Urothelium cell line (cell line): ENCODE measurements at regions not wholly inside any gene's neighbourhood (a gene's known extent, or its start where the extent isn't known, plus 50 kb on each side); places are given as distances from the start of the nearest gene placed in this dataset.

ENCODE experiments used
- DNase-seq: peaks from one replicate; pipeline ENCODE4 v3.0.0; 2011; ENCODE audit warnings: low spot score, mixed read lengths
- FAIRE-seq: peaks from 2 replicates; lab custom pipeline; 2011; peaks lifted over from hg19 to GRCh38; lab: Jason Lieb, UNC

DNA sequence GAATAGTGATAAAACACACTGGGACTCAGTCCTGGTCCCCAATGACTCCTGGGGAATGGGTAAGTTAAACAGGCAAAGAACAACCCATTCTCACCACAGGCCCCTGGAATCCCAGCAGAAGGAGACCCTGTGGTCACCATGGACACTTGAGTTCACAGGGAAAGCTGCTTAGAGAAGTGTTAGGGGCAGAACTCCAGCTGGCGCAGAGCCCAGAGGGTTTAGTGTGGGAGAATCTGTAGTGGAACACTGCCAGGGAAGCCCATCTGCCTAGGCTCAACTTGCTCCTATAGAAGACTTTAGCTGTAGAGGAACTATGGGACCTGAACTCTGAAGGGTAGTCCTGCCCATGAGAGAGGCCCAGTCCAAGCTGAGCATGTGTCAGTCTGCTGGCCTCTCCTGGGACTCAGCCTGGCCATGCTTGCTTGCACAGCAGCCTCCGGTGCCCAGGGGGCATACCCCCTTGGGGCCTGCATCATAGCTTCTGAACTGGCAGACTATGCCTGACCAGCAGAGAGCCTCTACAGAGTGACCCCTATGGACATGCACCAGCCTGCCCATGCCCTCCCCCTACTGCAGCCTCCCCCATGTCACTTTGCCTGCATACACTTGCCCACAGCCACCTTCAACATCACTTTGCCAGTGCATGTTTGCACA, 343.5 kb downstream of the IDS start:
- FAIRE-seq = no peak
- DNase-seq = no peak

DNA sequence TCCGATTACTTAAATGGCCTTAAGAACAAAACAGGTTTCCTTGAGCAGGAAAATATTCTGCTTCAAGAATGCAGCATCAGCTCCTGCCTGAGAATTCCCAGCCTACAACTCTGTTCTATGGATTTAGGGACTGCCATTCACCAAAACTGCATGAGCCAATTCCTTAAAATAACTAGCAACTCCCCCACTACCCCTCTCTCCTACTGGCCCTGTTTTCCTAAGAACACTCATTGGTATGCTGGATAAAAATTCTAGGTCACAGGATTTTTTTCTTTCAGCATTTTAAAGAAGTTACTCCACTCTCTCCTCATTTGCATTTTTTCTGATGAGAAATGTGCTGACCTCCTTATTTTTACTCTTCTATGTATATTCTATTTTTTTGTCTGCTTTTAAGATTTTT, 347.1 kb downstream of the IDS start:
- DNase-seq (no peak), FAIRE-seq (no peak)

DNA sequence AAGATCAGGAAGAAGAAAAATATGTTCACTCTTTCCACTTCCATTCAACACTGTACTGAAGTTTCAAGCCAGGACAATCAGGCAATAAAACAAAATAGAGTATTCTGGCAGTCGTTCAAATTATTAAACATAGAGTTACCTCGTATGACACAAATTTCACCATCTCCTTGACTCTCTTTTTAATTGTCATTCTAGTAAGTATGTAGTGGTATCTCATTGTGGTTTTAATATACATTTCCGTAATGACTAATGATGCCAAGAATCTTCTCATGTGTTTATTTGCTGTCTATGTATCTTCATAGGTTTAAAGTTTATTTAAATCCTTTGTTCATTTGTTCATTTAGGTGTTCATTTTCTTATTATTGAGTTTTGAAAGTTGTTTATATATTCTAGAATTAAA, 352.2 kb downstream of the IDS start:
- DNase-seq (no peak), FAIRE-seq (no peak)

DNA sequence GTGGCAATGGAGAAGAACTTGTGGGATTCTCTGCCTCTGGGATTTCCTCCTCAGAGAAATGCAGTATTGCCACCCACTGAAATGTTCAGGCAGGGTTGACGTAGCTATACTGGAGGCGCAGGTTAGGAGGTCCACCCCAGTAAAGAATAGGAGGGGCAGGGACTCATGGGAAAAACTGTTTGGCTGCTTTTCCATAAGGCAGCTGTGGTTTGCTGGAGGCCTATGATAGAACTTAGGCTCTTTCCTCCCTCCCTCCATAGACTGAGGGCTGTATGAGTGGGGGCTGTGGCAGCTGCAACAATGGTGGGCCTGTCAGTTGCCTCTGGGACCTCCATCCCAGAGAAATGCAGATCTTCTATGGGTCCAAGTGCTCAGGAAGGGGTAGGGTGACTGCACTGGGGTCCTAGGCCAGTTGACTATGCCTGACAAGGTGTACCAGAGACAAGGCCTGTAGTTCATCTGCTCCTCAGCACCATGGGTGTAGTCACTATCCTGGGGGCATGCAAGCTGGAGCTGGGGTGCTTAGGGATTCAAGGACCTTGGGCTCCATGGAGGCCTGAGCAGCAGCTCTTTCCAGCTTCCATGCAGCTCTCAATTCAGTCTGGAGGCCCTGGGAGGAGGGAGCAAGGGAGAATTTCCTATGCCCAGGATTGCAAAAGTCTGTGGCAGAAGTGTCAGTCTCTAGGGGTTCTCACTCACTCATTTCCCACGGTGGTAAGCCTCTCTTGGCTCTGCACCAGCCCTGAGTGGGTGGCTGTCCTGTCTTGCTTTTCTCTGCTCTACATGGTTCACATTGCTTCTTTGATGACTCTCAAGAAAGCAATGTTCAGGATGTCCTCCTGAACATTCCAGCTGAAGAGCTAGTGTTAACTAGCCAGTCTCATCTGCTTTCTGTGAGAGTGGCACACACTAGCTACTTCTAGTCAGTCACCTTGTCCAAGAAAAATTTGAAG, 353.0 kb downstream of the IDS start:
- DNase-seq (peak; percentile 19), FAIRE-seq (no peak)

DNA sequence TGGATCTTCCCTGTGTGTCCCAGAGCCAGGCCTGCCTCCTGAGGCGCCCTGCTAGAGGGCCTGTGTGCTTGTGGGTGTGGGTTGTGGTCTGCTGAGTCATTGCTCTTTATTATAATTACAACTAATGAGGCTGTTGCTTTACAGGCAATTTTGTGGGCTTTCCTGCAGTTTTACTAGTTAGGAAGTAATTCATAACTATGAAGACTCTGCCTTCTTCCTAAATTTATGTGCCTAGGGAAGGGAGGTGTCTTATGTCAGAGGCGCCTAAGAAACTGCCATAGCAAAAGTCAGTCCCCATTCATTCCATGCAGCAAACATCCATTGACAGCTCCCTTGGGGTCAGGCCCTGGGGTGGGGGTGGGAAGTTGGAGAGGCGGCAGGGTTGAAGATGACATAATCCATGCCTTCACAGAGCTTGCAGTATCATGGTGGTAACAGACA, 359.2 kb downstream of the IDS start:
- no peak for FAIRE-seq
- peak; percentile 2 for DNase-seq

DNA sequence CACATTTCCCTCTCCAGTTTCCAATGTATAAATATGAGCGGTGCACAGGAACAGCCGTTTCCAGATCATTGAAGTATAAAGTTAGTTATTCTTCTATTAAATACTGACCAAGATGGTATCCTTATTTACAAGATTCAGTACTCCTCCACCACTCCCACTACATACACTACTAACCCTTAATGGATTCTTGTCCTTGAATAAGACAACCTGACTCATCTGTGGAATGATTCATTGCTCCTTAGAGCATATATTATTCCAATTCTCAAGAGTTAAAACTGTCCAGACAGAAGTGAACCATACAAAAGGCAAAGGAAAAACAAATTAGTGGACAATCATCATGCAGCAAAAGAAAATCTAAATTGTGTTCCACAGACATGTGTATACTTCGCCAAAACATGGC, 373.3 kb downstream of the IDS start:
- FAIRE-seq = no peak

DNA sequence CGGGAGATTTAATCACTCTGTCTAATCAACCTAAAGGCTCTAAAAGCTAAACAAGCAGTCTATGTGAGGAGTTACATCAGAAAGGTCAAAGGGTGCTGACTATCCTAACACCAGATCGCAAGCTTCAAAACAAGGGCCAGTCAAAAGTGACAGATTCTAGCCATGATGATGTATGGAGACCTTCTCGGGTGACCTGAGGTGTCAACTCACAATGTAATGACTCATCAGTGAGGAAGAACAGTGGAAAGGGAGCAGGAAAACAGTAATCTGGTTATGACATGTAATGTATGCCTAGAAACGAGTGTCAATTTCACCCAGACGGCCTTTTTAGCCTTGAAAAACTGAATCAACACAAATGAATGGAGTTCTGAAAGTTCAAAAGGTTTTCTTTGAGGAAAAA, 375.3 kb downstream of the IDS start:
- DNase-seq (peak; percentile 1), FAIRE-seq (no peak)

More for the DNA sequence above, 373.3 kb downstream of the IDS start:
- DNase-seq = no peak

DNA sequence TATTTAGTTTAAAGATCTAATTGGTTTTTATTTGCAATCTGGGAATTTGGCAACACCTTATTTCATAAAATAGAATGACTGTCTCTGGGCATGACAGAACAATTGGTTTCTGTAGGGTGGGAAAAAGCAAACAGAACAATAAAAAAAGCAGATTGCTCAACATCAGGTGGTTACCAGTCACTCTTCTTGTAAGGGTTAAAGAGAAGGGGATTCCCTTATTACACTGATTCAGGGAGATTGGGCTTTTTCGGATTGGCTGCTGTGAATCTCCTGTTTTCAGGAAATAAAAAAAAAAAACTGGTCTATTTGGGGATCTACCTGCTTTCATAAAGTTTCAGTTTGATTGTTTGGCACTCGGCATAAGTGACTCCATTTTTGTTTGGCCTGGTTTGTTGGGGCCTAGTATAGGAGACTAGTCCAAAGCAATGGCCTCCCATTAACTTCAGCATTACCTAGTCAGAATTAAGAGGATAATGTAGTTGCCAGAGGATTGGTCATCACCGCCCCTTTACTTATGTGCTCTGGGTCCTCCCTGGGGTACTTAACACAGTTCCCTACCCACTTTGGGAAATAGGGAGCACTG, 380.5 kb downstream of the IDS start:
- FAIRE-seq (no peak), DNase-seq (no peak)

DNA sequence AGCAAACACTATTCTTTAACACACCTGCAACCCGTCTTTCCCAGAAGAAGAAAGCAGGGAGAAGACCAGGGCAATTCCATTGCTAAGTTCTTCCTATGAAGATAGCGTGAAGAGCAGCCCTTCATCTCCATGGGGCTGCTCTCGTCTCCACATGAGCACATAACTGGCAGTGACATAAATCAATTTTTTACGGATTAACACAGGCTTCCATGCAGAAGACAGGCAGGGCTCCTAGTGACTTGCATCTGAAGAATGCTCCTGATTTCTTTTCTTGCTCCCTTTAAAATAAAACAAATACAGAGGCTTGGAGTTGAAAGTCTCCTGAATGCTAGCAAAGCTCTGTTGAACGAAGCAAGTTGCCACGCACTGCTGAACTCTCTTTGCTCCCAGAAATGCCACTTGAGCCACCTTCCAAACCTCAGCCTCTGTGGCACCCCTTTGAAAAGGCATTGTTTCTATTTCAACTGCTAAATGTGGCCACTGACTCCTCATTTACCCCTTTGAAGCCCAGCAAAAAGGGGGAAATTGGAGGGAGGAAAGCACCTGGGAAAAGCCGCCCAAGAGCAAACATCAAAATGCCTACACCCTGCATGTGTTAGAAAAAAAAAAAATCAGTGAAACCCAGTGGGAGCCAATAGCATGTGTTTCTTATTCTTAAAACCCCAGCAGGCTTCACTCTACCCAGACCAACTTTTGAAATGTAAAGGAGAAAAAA, 383.7 kb downstream of the IDS start:
- FAIRE-seq (no peak), DNase-seq (no peak)

DNA sequence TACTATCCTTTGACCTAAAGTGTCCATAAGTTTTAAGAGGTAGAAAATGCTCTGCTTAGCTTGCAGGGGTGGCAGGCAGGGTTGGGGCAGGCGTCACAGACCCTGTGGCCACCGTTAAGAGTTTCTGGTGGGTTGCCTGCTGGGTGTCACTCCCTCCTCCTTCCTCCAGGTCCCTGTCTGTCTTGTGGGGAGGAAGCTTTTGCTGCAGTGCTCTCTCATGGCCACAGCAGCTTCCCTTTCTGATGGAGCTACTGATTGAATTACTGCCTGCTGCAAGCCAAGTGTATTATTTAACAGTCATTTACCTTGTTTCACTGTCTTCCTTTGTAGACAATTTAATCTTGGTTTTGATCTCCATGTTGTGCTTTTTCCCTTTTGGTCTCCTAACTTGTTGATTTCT, 384.6 kb downstream of the IDS start:
- DNase-seq (no peak), FAIRE-seq (no peak)

DNA sequence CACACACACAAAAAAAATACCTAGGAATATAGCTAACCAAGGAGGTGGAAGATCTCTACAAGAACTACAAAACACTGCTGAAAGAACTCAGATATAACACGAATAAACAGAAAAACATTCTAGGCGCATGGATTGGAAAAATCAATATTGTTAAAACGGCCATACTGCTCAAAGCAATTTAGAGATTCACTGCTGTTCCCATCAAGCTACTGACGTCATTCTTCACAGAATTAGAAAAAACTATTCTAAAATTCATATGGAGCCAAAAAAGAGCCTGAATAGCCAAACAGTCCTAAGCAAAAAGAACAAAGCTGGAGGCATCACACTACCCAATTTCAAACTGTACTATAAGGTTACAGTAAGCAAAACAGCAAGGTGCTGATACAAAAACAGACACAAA, 390.2 kb downstream of the IDS start:
- FAIRE-seq (no peak), DNase-seq (no peak)

DNA sequence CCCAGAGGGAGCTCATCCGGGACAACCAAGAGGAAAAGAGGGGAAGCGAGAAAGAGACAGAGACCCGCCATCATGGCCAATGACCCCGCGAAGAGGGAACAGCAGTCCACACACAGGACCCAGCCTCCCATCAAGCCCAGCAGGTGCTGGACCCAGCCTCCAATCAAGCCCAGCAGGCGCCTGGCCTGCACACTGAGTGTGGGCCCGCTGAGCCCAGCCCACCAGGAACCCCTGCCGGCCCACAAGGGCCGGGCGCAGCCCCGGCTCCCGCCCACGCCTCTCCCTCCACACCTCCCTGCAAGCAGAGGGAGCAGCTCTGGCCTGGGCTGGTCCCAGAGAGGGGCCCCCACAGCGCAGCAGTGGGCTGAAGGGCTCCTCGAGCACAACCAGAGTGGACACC, 391.1 kb downstream of the IDS start:
- no peak for FAIRE-seq
- no peak for DNase-seq

DNA sequence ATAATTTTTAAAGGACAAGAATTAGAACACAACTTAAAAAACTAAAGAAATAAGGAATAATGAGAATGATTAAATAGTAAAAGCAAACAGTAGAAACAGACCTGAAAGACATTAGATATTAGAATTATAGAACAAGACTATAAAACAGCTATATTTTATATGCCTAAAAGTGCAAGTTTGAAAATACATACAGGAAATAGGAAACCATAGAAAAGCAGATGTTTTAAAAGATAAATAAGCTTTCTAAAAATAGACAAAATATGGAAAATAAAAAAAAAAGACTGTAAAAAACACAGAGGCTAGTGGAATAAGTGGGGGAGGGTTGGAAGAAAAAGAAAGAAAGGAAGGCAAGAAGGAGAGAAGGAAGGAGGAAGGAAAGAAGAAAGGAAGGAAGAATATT, 407.3 kb downstream of the IDS start:
- FAIRE-seq = no peak

DNA sequence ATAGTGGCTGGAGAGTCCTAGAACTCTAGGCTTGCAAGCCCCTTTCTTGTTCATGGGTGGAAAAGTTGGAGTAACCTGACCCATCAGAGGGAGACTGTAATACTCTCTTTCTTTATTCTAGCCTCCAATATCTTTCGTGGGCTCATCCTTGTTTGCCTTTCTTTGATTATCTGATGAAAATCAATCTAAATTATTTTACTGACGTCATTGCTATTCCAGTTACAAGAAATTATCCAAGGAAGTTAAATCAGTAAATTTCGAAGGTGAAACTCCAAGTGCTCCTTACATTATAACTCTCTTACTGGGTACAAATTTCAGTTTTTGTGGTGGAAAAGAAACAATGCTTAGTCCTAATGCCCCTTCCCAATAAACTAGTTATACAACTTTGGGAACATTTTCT, 412.9 kb downstream of the IDS start:
- FAIRE-seq = no peak
- DNase-seq = no peak

More for the DNA sequence above, 407.3 kb downstream of the IDS start:
- no peak for DNase-seq

DNA sequence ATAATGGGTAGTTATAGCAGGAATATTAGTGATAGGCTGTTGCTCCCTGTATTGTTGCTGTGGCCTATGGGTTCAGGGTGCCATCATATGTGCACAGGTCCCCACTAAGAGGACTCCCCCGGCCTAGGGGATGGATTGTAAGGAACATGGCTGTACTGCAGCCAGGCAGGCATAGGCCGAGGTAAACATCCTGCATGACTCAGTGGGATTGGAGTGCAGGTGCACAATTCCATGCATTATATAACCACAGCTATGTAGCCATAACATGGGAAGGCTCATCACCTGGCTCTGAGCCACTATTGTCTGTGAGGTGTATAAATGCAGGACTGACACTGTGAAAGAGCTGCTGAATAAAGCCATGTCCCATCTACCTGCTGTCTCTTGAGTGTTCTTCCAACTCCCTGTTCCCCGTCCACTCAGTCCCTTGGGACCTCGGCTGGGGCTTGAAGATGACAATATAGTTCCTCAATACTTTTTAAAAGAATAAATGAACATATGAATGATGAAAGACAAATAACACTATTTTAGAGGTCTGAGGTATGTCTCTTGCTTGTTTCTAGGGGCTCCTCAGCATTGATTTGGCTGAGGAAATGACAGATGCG, 425.2 kb downstream of the IDS start:
- FAIRE-seq (no peak), DNase-seq (no peak)

DNA sequence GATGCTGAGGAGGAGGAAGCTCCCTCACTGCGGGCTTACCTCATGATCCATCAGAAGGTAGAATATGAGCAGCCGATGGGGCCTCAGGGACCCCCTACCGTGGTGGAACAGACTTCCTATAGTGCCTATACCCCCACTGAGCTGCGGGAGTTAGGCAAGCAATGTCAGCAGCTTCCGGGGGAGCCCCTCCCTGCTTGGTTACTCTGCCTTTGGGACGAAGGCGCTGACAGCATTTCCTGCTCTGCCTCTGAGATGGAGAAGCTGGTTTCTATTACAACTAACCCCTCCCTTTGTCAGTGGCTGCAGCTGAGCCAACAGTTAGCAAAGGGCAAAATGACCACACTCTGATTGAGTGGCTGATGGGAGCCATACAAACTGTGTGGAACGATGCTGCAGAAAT, 430.7 kb downstream of the IDS start:
- DNase-seq (peak; percentile 13), FAIRE-seq (no peak)

DNA sequence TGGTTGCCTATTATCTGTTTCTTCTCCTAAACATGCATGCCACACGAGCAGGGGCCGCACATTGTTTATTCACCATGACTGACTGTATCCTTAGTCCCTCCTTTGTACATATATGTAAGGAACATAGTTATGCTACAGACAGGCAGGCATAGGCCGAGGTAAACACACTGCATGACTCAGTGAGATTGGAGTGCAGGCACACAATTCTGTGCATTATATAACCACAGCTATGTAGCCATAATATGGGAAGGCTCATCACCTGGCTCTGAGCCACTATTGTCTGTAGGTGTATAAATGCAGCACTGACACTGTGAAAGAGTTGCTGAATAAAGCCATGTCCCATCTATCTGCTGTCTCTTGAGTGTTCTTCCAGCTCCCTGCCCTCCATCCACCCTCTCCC, 431.6 kb downstream of the IDS start:
- no peak for DNase-seq
- no peak for FAIRE-seq

DNA sequence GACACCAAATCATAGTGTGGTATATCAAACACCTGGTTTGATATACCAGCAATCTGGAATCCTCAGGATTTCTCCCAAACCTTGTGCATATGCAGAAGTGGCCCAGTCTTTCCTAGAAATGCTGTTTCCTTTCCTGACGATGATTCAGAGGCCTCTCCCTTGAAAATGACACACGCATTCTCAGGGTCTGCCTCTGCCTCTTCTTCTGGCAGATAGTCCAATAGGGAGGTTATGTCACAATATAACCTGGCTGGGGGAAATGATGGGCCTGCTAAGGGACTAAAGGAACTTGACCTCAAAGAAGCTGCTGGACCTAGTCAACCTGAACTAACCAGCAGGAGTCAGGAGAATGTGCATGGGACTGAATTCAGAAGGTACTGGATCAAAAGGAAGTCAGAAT, 435.2 kb downstream of the IDS start:
- FAIRE-seq (no peak), DNase-seq (no peak)

DNA sequence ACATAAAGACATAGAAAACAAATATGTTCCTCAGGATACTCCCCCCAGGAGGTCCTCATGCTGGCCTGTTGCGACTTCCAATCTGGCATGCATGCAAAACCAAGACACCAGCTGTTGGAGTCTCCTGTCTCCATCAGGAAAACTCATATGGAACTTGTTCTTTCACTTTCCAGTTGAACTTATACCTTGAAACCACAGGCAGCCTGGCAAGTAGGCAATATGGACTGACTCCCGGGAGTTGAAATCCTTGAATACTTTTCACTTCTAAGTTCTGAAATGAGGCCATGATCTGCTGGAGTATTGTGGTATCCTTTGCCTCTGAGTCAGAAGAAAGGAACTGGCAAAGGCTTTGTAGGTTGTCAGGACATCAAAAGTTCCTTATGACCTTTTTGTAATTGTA, 444.2 kb downstream of the IDS start:
- peak; percentile 5 for DNase-seq
- no peak for FAIRE-seq
